Tibial nerve (tissue), 4 donors: ENCODE measurements at regions not wholly inside any gene's neighbourhood (a gene's known extent, or its start where the extent isn't known, plus 50 kb on each side); places are given as distances from the start of the nearest gene placed in this dataset.
"Not testable (repeated sequence)": the region's sequence is repeated elsewhere in the genome, so short reads cannot be mapped to it uniquely, and the experiment has no call there.

Experiments used
- CTCF ChIP-seq, 5 experiments: fragments of 200-600 bp in 3 of 5; fragments of 450-650 bp in 2 of 5; sonication (generic) in 3 of 5; IDR thresholded peaks; one replicate each; pipeline ENCODE4 v1.5.1; 2016 to 2019; ENCODE audit warnings: antibody characterized with exemption in 5 of 5, mild to moderate bottlenecking in 3 of 5, moderate library complexity in 2 of 5
- EP300 ChIP-seq, 2 donors: sonication (generic); formaldehyde crosslinking; IDR thresholded peaks; one replicate each; pipeline ENCODE4 v1.6.1; 2017; ENCODE audit warnings: antibody characterized with exemption in 2 of 2, mild to moderate bottlenecking in 1 of 2

GRCh38 chr2:87325911-87326294 lies 304.3 kb upstream of the PLGLB1 start:
- TF ChIP-seq EP300, CTCF (IDR thresholded peaks at IDR 0.05): not testable (repeated sequence)
